A673 (cell line): ENCODE measurements at regions not wholly inside any gene's neighbourhood (a gene's known extent, or its start where the extent isn't known, plus 50 kb on each side); places are given as distances from the start of the nearest gene placed in this dataset.

Experiments used
- BruUV-seq: library from RNA; stranded (reverse); fragments of 400-500 nt; replicated peaks from 2 replicates; lab custom pipeline; 2021; lab: Mats Ljungman, UMichigan
- CTCF ChIA-PET: fragments of 300-600 bp; sonication (Branson Sonifier 250); formaldehyde crosslinking; loops from one replicate; lab custom pipeline; 2022; ENCODE audit warnings: antibody characterized with exemption; lab: Charles Lee
- POLR2A ChIA-PET: fragments of 300-600 bp; sonication (Branson Sonifier 250); formaldehyde crosslinking; loops from one replicate; lab custom pipeline; 2022; ENCODE audit warnings: antibody characterized with exemption; ENCODE audit not compliant: low non-redundant PET; lab: Charles Lee
- DNase-seq: peaks from one replicate; pipeline ENCODE4 v3.0.0-alpha.2; 2015; ENCODE audit warnings: low spot score
- H3K27ac ChIP-seq: fragments of 200-600 bp; sonication (generic); 2 replicates; pipeline ENCODE4 v1.5.1; 2016; ENCODE audit warnings: mixed run types, low read depth, mild to moderate bottlenecking, mixed read lengths, antibody characterized with exemption, low read length; ENCODE audit not compliant: poor library complexity, severe bottlenecking
- H3K27me3 ChIP-seq: fragments of 200-600 bp; sonication (generic); replicated peaks from 2 replicates; pipeline ENCODE4 v1.6.1; 2017; ENCODE audit warnings: mixed run types, low read depth, mild to moderate bottlenecking, mixed read lengths, antibody characterized with exemption, low read length; ENCODE audit not compliant: insufficient read depth, poor library complexity
- H3K36me3 ChIP-seq: fragments of 200-600 bp; sonication (generic); 2 replicates; pipeline ENCODE4 v1.6.1; 2016; ENCODE audit warnings: mixed run types, mild to moderate bottlenecking, mixed read lengths, antibody characterized with exemption, low read length; ENCODE audit not compliant: insufficient read depth, poor library complexity, severe bottlenecking
- H3K4me1 ChIP-seq: fragments of 200-600 bp; sonication (generic); 2 replicates; pipeline ENCODE4 v1.6.1; 2017; ENCODE audit warnings: mixed run types, mild to moderate bottlenecking, mixed read lengths, antibody characterized with exemption, low read length; ENCODE audit not compliant: insufficient read depth, poor library complexity, severe bottlenecking
- H3K4me3 ChIP-seq: fragments of 200-600 bp; sonication (generic); 2 replicates; pipeline ENCODE4 v1.5.1; 2016; ENCODE audit warnings: low read depth, mixed run types, mild to moderate bottlenecking, mixed read lengths, low read length; ENCODE audit not compliant: poor library complexity, severe bottlenecking
- H3K9me3 ChIP-seq: fragments of 200-600 bp; sonication (generic); 2 replicates; pipeline ENCODE4 v1.6.1; 2016; ENCODE audit warnings: mixed run types, low read depth, mild to moderate bottlenecking, mixed read lengths, antibody characterized with exemption, low read length; ENCODE audit not compliant: poor library complexity, severe bottlenecking
- CTCF ChIP-seq: fragments of 300-800, 200-600 bp; sonication (generic); conservative IDR thresholded peaks from 2 replicates; pipeline ENCODE4 v1.5.1; 2017; ENCODE audit warnings: low read depth, mild to moderate bottlenecking, antibody characterized with exemption, low read length, moderate library complexity, mixed read lengths
- EZH2 ChIP-seq: fragments of 200-600 bp; sonication (generic); IDR thresholded peaks from 2 replicates; pipeline ENCODE4 v1.6.1; 2017; ENCODE audit warnings: borderline replicate concordance, low read depth, mild to moderate bottlenecking, mixed read lengths, antibody characterized with exemption, low read length; ENCODE audit not compliant: poor library complexity, severe bottlenecking
- intact Hi-C: fragments of 100-400 bp; cut with micrococcal nuclease; formaldehyde crosslinking; loops from one replicate; pipeline ENCODE4 v1.10.0; 2022; ENCODE audit not compliant: unreplicated experiment

GRCh38 chr16:86224629-86225028 lies 285.7 kb upstream of the FOXF1 start:
- TF ChIP-seq CTCF (no peak), EZH2 (no peak)
- H3K27me3 ChIP-seq = peaks cover 97% of the 10 kb centered on the region
- DNase-seq = no peak
- no peaks in the 10 kb centered on the region for H3K9me3 ChIP-seq
- POLR2A ChIA-PET = no interaction called here
- H3K27ac ChIP-seq = no peak overlapping the region
- CTCF ChIA-PET = no interaction called here
- intact Hi-C loops = no loop called here
- no peaks in the 10 kb centered on the region for H3K4me1 ChIP-seq
- H3K36me3 ChIP-seq = no peaks in the 10 kb centered on the region
- BruUV-seq = no TSS peak
- no peak overlapping the region for H3K4me3 ChIP-seq

DNA sequence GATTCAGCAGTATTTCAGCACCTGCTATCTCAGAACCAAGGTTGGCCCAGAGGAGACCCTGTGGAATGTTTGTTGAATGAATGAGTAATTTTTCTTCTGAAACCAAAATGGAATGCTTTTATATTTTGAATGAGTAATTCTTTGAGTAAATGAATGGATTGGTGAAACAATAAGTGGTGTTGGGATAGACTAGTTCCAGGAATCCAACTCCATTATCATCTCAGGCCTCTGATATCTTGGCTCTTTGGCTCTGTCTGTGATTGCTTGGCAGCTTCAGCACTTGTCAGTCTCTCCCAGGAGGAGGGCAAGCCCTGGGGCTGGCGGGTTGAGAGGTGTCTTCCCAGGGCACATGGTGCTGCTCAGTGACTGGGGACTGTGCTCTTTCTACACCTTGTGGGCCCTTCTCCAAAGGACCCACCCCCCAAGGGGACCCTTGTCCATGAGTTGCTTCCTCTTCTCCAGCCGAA lies 284.4 kb upstream of the FOXF1 start:
- DNase-seq = no peak
- intact Hi-C loops = no loop called here
- Histone ChIP-seq H3K36me3 (no peaks in the 10 kb centered on the region), H3K9me3 (no peaks in the 10 kb centered on the region), H3K27ac (no peak overlapping the region), H3K27me3 (peaks cover 97% of the 10 kb centered on the region), H3K4me3 (no peak overlapping the region), H3K4me1 (no peaks in the 10 kb centered on the region)
- no peak for TF ChIP-seq EZH2
- no peak for TF ChIP-seq CTCF
- ChIA-PET CTCF (no interaction called here), POLR2A (no interaction called here)
- no TSS peak for BruUV-seq

DNA sequence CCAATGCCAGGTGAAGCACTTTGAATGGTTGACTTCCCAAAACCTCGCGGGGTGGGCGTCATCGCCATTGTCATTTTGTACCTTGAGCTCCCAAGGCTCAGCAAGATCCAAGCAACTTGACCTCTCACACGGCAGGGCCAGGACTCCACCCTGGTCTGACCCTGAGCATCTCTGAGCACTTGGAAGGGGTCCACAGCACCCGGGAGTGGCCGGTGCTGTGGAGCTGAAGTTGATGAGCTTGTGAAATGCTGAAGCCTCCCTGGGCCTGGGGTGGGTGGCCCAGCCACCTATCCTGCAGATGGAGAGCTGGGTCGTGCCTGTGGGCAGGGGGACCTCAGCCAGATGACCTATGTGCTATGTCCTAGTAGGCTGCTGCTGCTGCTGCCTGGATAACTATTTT lies 283.3 kb upstream of the FOXF1 start:
- Histone ChIP-seq H3K27me3 (peaks cover 97% of the 10 kb centered on the region), H3K27ac (no peak overlapping the region), H3K4me1 (no peaks in the 10 kb centered on the region), H3K4me3 (no peak overlapping the region), H3K36me3 (no peaks in the 10 kb centered on the region), H3K9me3 (no peaks in the 10 kb centered on the region)
- BruUV-seq = no TSS peak
- intact Hi-C loops = no loop called here
- no peak for DNase-seq
- ChIA-PET CTCF (no interaction called here), POLR2A (no interaction called here)
- TF ChIP-seq CTCF (no peak), EZH2 (no peak)
